DND-41 (cell line): ENCODE measurements at regions not wholly inside any gene's neighbourhood (a gene's known extent, or its start where the extent isn't known, plus 50 kb on each side); places are given as distances from the start of the nearest gene placed in this dataset.

Experiments
- EZH2 ChIP-seq: IDR thresholded peaks from 3 replicates; pipeline ENCODE4 v1.6.1; 2012; ENCODE audit warnings: borderline replicate concordance, low read depth, mild to moderate bottlenecking, moderate library complexity, low read length, inconsistent platforms; ENCODE audit not compliant: severe bottlenecking
- TF ChIP-seq, protein P1 (sequence below): IDR thresholded peaks from 2 replicates; pipeline ENCODE4 v1.5.1; 2012; ENCODE audit warnings: borderline replicate concordance, low read length, moderate library complexity, mild to moderate bottlenecking; ENCODE audit not compliant: poor library complexity, severe bottlenecking; ENCODE audit errors: extremely low read depth

DNA sequence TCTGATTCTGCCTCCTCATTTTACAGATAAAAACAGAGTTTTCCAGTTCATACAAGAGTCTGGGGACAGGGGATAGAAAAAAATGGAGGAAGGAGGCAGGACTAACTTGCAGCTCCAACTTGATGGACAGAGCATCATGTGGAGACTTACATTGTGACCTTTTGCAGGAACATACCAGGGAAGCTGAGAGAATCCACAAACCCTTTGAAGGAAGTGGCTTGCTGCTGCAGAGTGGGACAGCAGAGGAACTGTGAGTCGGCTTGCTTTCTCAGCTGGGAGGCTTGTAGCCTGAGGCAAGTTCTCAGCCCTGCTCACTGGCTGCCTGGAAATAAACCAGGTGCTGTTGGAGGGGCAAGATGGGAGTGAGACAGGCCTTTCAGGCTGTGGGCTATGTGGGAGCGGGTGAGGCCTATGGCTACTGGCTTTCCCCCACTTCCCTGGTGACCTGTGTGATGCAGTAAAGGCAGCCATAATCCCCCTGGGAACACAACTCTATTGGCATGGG, 614.4 kb downstream of the KCTD12 start:
- TF ChIP-seq, protein P1, sequence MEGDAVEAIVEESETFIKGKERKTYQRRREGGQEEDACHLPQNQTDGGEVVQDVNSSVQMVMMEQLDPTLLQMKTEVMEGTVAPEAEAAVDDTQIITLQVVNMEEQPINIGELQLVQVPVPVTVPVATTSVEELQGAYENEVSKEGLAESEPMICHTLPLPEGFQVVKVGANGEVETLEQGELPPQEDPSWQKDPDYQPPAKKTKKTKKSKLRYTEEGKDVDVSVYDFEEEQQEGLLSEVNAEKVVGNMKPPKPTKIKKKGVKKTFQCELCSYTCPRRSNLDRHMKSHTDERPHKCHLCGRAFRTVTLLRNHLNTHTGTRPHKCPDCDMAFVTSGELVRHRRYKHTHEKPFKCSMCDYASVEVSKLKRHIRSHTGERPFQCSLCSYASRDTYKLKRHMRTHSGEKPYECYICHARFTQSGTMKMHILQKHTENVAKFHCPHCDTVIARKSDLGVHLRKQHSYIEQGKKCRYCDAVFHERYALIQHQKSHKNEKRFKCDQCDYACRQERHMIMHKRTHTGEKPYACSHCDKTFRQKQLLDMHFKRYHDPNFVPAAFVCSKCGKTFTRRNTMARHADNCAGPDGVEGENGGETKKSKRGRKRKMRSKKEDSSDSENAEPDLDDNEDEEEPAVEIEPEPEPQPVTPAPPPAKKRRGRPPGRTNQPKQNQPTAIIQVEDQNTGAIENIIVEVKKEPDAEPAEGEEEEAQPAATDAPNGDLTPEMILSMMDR: no peak
- TF ChIP-seq EZH2: no peak
